T follicular helper cell (primary cell): ENCODE measurements at regions not wholly inside any gene's neighbourhood (a gene's known extent, or its start where the extent isn't known, plus 50 kb on each side); places are given as distances from the start of the nearest gene placed in this dataset.
"Not testable (repeated sequence)": the region's sequence is repeated elsewhere in the genome, so short reads cannot be mapped to it uniquely, and the experiment has no call there.

ENCODE experiments used
- DNase-seq: peaks from one replicate; pipeline ENCODE4 v3.0.0-alpha.2; 2020; ENCODE audit warnings: low read depth

GRCh38 chr4:57182132-57182874, 72.1 kb upstream of the IGFBP7 start:
- DNase-seq = no peak

- DNase-seq = not testable (repeated sequence)
Measured at GRCh38 chr4:57173136-57173535, 63.0 kb upstream of the IGFBP7 start.

GRCh38 chr4:57172065-57172464, 61.9 kb upstream of the IGFBP7 start:
- DNase-seq = no peak

- no peak for DNase-seq
Measured at GRCh38 chr4:57168982-57169381, 58.8 kb upstream of the IGFBP7 start.

- peak; percentile 44 for DNase-seq
Measured at GRCh38 chr4:57163530-57164459, 53.6 kb upstream of the IGFBP7 start.

- DNase-seq = no peak
Measured at GRCh38 chr4:57162499-57163019, 52.4 kb upstream of the IGFBP7 start.
